HepG2 (cell line): ENCODE measurements at regions not wholly inside any gene's neighbourhood (a gene's known extent, or its start where the extent isn't known, plus 50 kb on each side); places are given as distances from the start of the nearest gene placed in this dataset.

Experiments
- ATAC-seq: fragments of 200-7000 bp; cut with Tn5 transposase; 3 replicates; pipeline ENCODE4 v1.9.1; 2020; ENCODE audit warnings: mild to moderate bottlenecking, moderate library complexity
- BruUV-seq: library from RNA; stranded (reverse); fragments of 400-500 nt; replicated peaks from 2 replicates; lab custom pipeline; 2021; lab: Mats Ljungman, UMichigan
- CTCF ChIA-PET: fragments of 300-600 bp; formaldehyde crosslinking; extraction: SDS; loops from one replicate; lab custom pipeline; 2021; ENCODE audit warnings: low total read pairs, inconsistent platforms, low intra/inter-chr PET ratio; lab: Yijun Ruan, JAX
- POLR2A ChIA-PET: fragments of 350-600 bp; sonication (Branson Sonifier 250); formaldehyde crosslinking; loops from one replicate; lab custom pipeline; 2020; ENCODE audit warnings: antibody characterized with exemption, inconsistent platforms; lab: Yijun Ruan, JAX
- DNase-seq: peaks from one replicate; pipeline ENCODE4 v3.0.0-alpha.2; 2015; ENCODE audit warnings: low spot score
- FAIRE-seq: peaks from 3 replicates; lab custom pipeline; 2011; peaks lifted over from hg19 to GRCh38; lab: Jason Lieb, UNC
- H2AFZ ChIP-seq: one replicate; pipeline ENCODE4 v1.6.1; 2011; ENCODE audit warnings: low read length, inconsistent platforms
- H3K27ac ChIP-seq: fragments of 300-600 bp; 3 replicates; pipeline ENCODE4 v1.8.0; 2011; ENCODE audit warnings: mixed run types, mild to moderate bottlenecking, mixed read lengths, low read length, inconsistent platforms; ENCODE audit not compliant: insufficient read depth; ENCODE audit errors: extremely low read length
- H3K27me3 ChIP-seq, 2 experiments: fragments of 200-600 bp in 1 of 2; 2 replicates in 1 of 2; 3 replicates in 1 of 2; pipeline versions ENCODE4 v1.6.0 to v1.8.0; 2011; ENCODE audit warnings: low read length in 2 of 2, mild to moderate bottlenecking in 2 of 2, moderate library complexity in 2 of 2, inconsistent platforms in 1 of 2; ENCODE audit not compliant: insufficient read depth in 2 of 2, control insufficient read depth in 1 of 2
- H3K36me3 ChIP-seq, 2 experiments: fragments of 200-600 bp in 1 of 2; replicated peaks in 1 of 2; 2 replicates in 1 of 2; 3 replicates in 1 of 2; pipeline versions ENCODE4 v1.5.1 to v1.8.0; 2011; ENCODE audit warnings: low read length in 2 of 2, inconsistent platforms in 1 of 2; ENCODE audit not compliant: insufficient read depth in 2 of 2, control insufficient read depth in 1 of 2
- H3K4me1 ChIP-seq: 2 replicates; pipeline ENCODE4 v1.5.1; 2012; ENCODE audit warnings: low read length, inconsistent platforms; ENCODE audit not compliant: insufficient read depth
- H3K4me2 ChIP-seq: 2 replicates; pipeline ENCODE4 v1.6.0; 2011; ENCODE audit warnings: low read depth, low read length, inconsistent platforms
- H3K4me3 ChIP-seq, 3 experiments: fragments of 200-600 bp in 1 of 3; sonication (generic), shearing (Covaris generic) in 1 of 3; replicated peaks in 1 of 3; 2 replicates each; pipeline ENCODE4 v1.5.1; 2011 to 2016; ENCODE audit warnings: low read length in 3 of 3, inconsistent platforms in 2 of 3, low read depth in 2 of 3, mild to moderate bottlenecking in 2 of 3, control low read depth in 1 of 3, mixed read lengths in 1 of 3; ENCODE audit not compliant: insufficient read depth in 1 of 3
- H3K79me2 ChIP-seq: one replicate; pipeline ENCODE4 v1.6.1; 2011; ENCODE audit warnings: low read length, inconsistent platforms; ENCODE audit not compliant: insufficient read depth
- H3K9ac ChIP-seq: 2 replicates; pipeline ENCODE4 v1.6.0; 2011; ENCODE audit warnings: mild to moderate bottlenecking, low read depth, low read length, inconsistent platforms; ENCODE audit not compliant: insufficient read depth
- H3K9me3 ChIP-seq: 2 replicates; pipeline ENCODE4 v1.5.1; 2012; ENCODE audit warnings: mild to moderate bottlenecking, low read length
- H4K20me1 ChIP-seq: 2 replicates; pipeline ENCODE4 v1.6.0; 2011; ENCODE audit warnings: inconsistent platforms, mild to moderate bottlenecking, low read length, moderate library complexity; ENCODE audit not compliant: insufficient read depth
- ATF4 ChIP-seq, 2 experiments: fragments of 450-650 bp in 1 of 2; sonication (generic) in 1 of 2; formaldehyde crosslinking; IDR thresholded peaks; 2 replicates each; pipeline versions ENCODE4 v1.5.0 to v1.8.0; 2020 to 2022; ENCODE audit warnings: mild to moderate bottlenecking in 1 of 2, missing genetic modification reagents in 1 of 2
- ELF3 ChIP-seq: IDR thresholded peaks from 2 replicates; pipeline ENCODE4 v1.6.1; 2016; ENCODE audit warnings: missing genetic modification reagents, missing compliant biosample characterization
- IRF2 ChIP-seq: IDR thresholded peaks from 2 replicates; pipeline ENCODE4 v1.6.1; 2018; ENCODE audit warnings: missing genetic modification reagents, missing compliant biosample characterization
- POGZ ChIP-seq: sonication (generic); formaldehyde crosslinking; IDR thresholded peaks from 2 replicates; pipeline ENCODE4 v1.4.0; 2020; ENCODE audit warnings: mild to moderate bottlenecking, missing genetic modification reagents
- ZNF431 ChIP-seq: sonication (generic); formaldehyde crosslinking; IDR thresholded peaks from 2 replicates; pipeline ENCODE4 v1.9.0; 2022; ENCODE audit warnings: missing genetic modification reagents, low read depth, mild to moderate bottlenecking, borderline replicate concordance
- ZNF609 ChIP-seq: sonication (generic); formaldehyde crosslinking; IDR thresholded peaks from 2 replicates; pipeline ENCODE4 v1.4.0; 2020; ENCODE audit warnings: mild to moderate bottlenecking, missing genetic modification reagents, borderline replicate concordance
- WGBS: methylation state at CpG from one replicate; pipeline ENCODE4 v1.1.6; 2017; ENCODE audit warnings: low lambda C conversion rate; 5-methylcytosine and 5-hydroxymethylcytosine counted together
- in situ Hi-C: cut with HindIII; loops from 2 replicates; pipeline ENCODE4 v1.10.0; 2017; ENCODE audit warnings: low pct_unique_long_range_greater_than_20kb; ENCODE audit not compliant: extremely low pct_ligation_motif_present
- intact Hi-C: fragments of 100-400 bp; cut with micrococcal nuclease; formaldehyde crosslinking; loops from one replicate; pipeline ENCODE4 v1.10.0; 2022; ENCODE audit not compliant: unreplicated experiment

DNA sequence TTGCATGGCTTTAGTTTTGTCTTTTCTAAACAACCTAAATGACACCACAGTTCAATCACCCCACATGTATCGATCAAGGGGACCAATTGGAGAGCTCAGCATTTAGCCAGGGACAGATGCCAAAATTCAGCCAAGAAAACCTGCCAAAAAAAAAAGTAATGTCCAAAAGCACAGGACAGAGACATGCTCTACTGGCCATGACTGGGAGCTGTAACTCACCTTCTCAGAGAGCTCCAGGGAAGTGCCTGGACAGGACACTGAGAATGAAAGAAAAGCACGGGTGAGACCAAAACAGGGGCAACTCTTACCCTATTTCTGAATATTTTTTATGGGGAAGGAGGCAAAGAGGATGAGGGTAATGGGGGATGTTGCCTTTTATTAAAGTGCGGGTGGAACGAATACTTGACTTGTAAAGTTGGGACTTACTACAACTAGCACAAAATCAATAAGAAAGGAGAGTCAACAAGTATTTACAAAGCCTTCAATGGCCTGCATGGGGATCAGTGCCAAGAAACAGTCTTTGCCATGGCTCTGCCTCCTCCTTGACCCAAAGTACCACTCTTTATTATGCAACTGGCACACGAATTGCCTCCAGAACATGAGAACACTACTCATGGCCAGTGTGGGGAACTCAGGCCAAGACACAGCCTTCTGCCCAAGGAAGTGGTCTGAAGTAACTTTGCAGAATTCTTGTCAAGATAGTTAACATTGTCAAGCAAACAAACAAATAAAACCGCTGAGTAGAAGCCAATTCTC lies 72.9 kb upstream of the HK2 start:
- FAIRE-seq, result no peak
- Histone ChIP-seq H3K79me2 (no peaks in the 10 kb centered on the region), H3K36me3 (no peaks in the 10 kb centered on the region), H3K9ac (no peak overlapping the region), H3K27ac (no peak overlapping the region), H3K9me3 (peaks cover 23% of the 10 kb centered on the region), H3K27me3 (no peaks in the 10 kb centered on the region), H3K4me1 (peaks cover 82% of the 10 kb centered on the region), H4K20me1 (no peaks in the 10 kb centered on the region), H3K4me3 (no peak overlapping the region), H3K4me2 (no peak overlapping the region), H2AFZ (no peak overlapping the region)
- no peak for ATAC-seq
- in situ Hi-C loops (loop anchor here (5.0 kb wide), 2 partner anchors 76 to 111 kb away; no protein-coding TSS in a partner anchor), intact Hi-C loops (no loop called here)
- TF ChIP-seq POGZ (CRISPR knock-in tag), result no peak
- no peak for TF ChIP-seq ELF3 (CRISPR knock-in tag)
- TF ChIP-seq ZNF431, result no peak
- TF ChIP-seq ATF4 (CRISPR knock-in tag; IDR thresholded peaks at IDR 0.05), result no peak
- TF ChIP-seq ZNF609 (CRISPR knock-in tag), result 0 out of 2 replicates have a peak, but pooled peaks have one; percentile 1
- TF ChIP-seq IRF2 (CRISPR knock-in tag), result no peak
- ChIA-PET CTCF (no interaction called here), POLR2A (no interaction called here)
- DNase-seq, result no peak
- 82% methylated on average over 6 of the region's 6 CpGs for WGBS
- BruUV-seq, result no TSS peak
